MCF 10A (cell line): ENCODE measurements at regions not wholly inside any gene's neighbourhood (a gene's known extent, or its start where the extent isn't known, plus 50 kb on each side); places are given as distances from the start of the nearest gene placed in this dataset.
"Not testable (repeated sequence)": the region's sequence is repeated elsewhere in the genome, so short reads cannot be mapped to it uniquely, and the experiment has no call there.

Experiments used
- BruUV-seq: library from RNA; stranded (reverse); fragments of 400-500 nt; replicated peaks from 2 replicates; lab custom pipeline; 2021; lab: Mats Ljungman, UMichigan
- CTCF ChIA-PET: fragments of 300-600 bp; sonication (Branson Sonifier 250); formaldehyde crosslinking; extraction: SDS; loops from one replicate; lab custom pipeline; 2021; ENCODE audit warnings: antibody characterized with exemption, inconsistent platforms; lab: Yijun Ruan, JAX
- POLR2A ChIA-PET: fragments of 300-600, 350-650 bp; sonication (Branson Sonifier 250); formaldehyde crosslinking; extraction: SDS; loops from one replicate; lab custom pipeline; 2020; ENCODE audit warnings: antibody characterized with exemption, inconsistent platforms; lab: Yijun Ruan, JAX
- DNase-seq: peaks from one replicate; pipeline ENCODE4 v3.0.0-alpha.2; 2018; ENCODE audit not compliant: unreplicated experiment
- H3K27ac Mint-ChIP-seq: one replicate; pipeline ENCODE4 v1.8.0; 2022; ENCODE audit warnings: mild to moderate bottlenecking, low read depth, mixed read lengths; ENCODE audit not compliant: unreplicated experiment
- H3K27me3 Mint-ChIP-seq: one replicate; pipeline ENCODE4 v1.8.0; 2022; ENCODE audit warnings: mixed read lengths; ENCODE audit not compliant: insufficient read depth, unreplicated experiment
- H3K36me3 Mint-ChIP-seq: one replicate; pipeline ENCODE4 v1.8.0; 2022; ENCODE audit warnings: mild to moderate bottlenecking, moderate library complexity, mixed read lengths; ENCODE audit not compliant: insufficient read depth, unreplicated experiment
- H3K4me1 Mint-ChIP-seq: one replicate; pipeline ENCODE4 v1.8.0; 2022; ENCODE audit warnings: mixed read lengths; ENCODE audit not compliant: insufficient read depth, unreplicated experiment
- H3K4me3 Mint-ChIP-seq: one replicate; pipeline ENCODE4 v1.8.0; 2022; ENCODE audit warnings: mild to moderate bottlenecking, moderate library complexity, mixed read lengths; ENCODE audit not compliant: unreplicated experiment
- H3K9me3 Mint-ChIP-seq: one replicate; pipeline ENCODE4 v1.8.0; 2022; ENCODE audit warnings: mixed read lengths; ENCODE audit not compliant: unreplicated experiment
- CTCF ChIP-seq: fragments of 200-600 bp; IDR thresholded peaks from one replicate; pipeline ENCODE4 v1.8.0; 2022; ENCODE audit warnings: antibody characterized with exemption, mild to moderate bottlenecking; ENCODE audit not compliant: unreplicated experiment
- intact Hi-C: fragments of 100-400 bp; cut with micrococcal nuclease; formaldehyde crosslinking; loops from 2 replicates; pipeline ENCODE4 v1.14.1; 2022

GRCh38 chr3:186442162-186442561 lies 80.1 kb upstream of the DGKG start:
- H3K36me3 Mint-ChIP-seq, result no peaks in the 10 kb centered on the region
- no peak for DNase-seq
- no peaks in the 10 kb centered on the region for H3K4me1 Mint-ChIP-seq
- no TSS peak for BruUV-seq
- ChIA-PET POLR2A (interaction anchor here (1.3 kb wide), 1 partner anchor 10 kb away, joined by 3 read pairs; no protein-coding TSS in a partner anchor), CTCF (no interaction called here)
- H3K27ac Mint-ChIP-seq, result no peak overlapping the region
- TF ChIP-seq CTCF, result no peak
- H3K9me3 Mint-ChIP-seq, result no peaks in the 10 kb centered on the region
- H3K27me3 Mint-ChIP-seq, result peaks cover 15% of the 10 kb centered on the region
- H3K4me3 Mint-ChIP-seq, result no peak overlapping the region
- intact Hi-C loops, result no loop called here

- ChIA-PET CTCF (interaction anchor here (0.6 kb wide), 2 partner anchors 9 to 62 kb away, joined by 3 read pairs; no protein-coding TSS in a partner anchor), POLR2A (no interaction called here)
- H3K9me3 Mint-ChIP-seq, result no peaks in the 10 kb centered on the region
- no peaks in the 10 kb centered on the region for H3K36me3 Mint-ChIP-seq
- H3K27ac Mint-ChIP-seq, result no peak overlapping the region
- no peaks in the 10 kb centered on the region for H3K4me1 Mint-ChIP-seq
- H3K4me3 Mint-ChIP-seq, result no peak overlapping the region
- peaks cover 11% of the 10 kb centered on the region for H3K27me3 Mint-ChIP-seq
- TF ChIP-seq CTCF, result no peak
- no peak for DNase-seq
- no TSS peak for BruUV-seq
- intact Hi-C loops, result no loop called here
Measured at GRCh38 chr3:186440891-186441290, 78.9 kb upstream of the DGKG start.

GRCh38 chr3:186439725-186440124 lies 77.7 kb upstream of the DGKG start:
- TF ChIP-seq CTCF, result no peak
- intact Hi-C loops, result no loop called here
- H3K27ac Mint-ChIP-seq, result no peak overlapping the region
- H3K9me3 Mint-ChIP-seq, result no peaks in the 10 kb centered on the region
- no peak for DNase-seq
- H3K4me1 Mint-ChIP-seq, result no peaks in the 10 kb centered on the region
- H3K4me3 Mint-ChIP-seq, result no peak overlapping the region
- no peaks in the 10 kb centered on the region for H3K36me3 Mint-ChIP-seq
- no peaks in the 10 kb centered on the region for H3K27me3 Mint-ChIP-seq
- CTCF ChIA-PET, result interaction anchor here (0.6 kb wide), 1 partner anchor 18 kb away, joined by 4 read pairs; no protein-coding TSS in a partner anchor
- no TSS peak for BruUV-seq
- POLR2A ChIA-PET, result interaction anchor here (0.6 kb wide), 1 partner anchor 89 kb away, joined by 3 read pairs; no protein-coding TSS in a partner anchor

GRCh38 chr3:186435332-186435731 lies 73.3 kb upstream of the DGKG start:
- H3K27me3 Mint-ChIP-seq, BruUV-seq, H3K36me3 Mint-ChIP-seq, H3K4me3 Mint-ChIP-seq, H3K27ac Mint-ChIP-seq, H3K4me1 Mint-ChIP-seq, H3K9me3 Mint-ChIP-seq, DNase-seq, intact Hi-C loops, POLR2A ChIA-PET, CTCF ChIA-PET: not testable (repeated sequence)
